Stimulated activated CD4-positive, alpha-beta T cell treated with anti-CD3 and anti-CD28 coated beads, Interleukin-1b, Interleukin-23, amount 100 ng/mL, for 24 hours (primary cell): ENCODE measurements at regions not wholly inside any gene's neighbourhood (a gene's known extent, or its start where the extent isn't known, plus 50 kb on each side); places are given as distances from the start of the nearest gene placed in this dataset.
"Not testable (repeated sequence)": the region's sequence is repeated elsewhere in the genome, so short reads cannot be mapped to it uniquely, and the experiment has no call there.

Source experiments
- DNase-seq, 4 experiments: peaks; one replicate each; pipeline ENCODE4 v3.0.0-alpha.2; 2020; ENCODE audit warnings: low read depth in 4 of 4, low spot score in 1 of 4

GRCh38 chr5:104345222-104346016 is 782.8 kb upstream of the NUDT12 start:
- DNase-seq: no peak

GRCh38 chr5:104344809-104345208 is 782.2 kb upstream of the NUDT12 start:
- DNase-seq: no peak

DNA sequence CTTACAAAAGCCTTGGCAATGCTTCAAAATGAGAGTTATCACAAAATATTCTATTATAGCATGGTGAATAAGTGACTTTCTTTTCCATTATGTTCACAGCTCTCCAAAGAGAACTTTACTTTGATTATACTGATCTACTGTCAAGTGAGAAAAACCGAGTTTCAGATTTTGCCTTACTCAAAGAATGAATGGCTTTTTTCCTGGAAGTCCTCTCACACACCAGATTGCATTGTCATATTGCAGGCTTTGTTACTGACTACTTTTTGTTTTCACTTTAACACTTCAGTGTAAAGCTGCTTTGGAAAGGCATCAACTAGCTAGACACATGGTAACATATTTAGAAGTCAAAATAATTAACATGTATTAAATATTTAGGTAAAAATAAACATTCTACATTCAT is 765.2 kb upstream of the NUDT12 start:
- no peak for DNase-seq

- no peak for DNase-seq
These were observed 764.4 kb upstream of the NUDT12 start for GRCh38 chr5:104326966-104327365.

DNA sequence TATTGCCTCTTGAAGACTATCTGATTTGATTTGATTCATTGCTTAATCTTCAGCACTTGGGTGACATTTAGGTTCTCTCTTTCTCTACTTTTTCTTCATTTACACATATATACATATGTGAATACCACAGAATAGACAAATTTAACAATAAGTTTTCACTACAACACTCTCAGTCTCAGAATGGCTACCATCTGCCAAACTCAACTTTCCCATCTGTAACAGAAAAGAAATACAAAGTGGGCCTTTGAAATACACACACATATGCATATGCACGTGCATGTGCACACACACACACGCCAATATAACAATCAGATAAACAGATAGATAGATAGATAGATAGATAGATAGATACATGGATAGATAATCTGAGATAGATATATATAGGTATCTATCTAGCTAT is 762.8 kb upstream of the NUDT12 start:
- no peak for DNase-seq

DNA sequence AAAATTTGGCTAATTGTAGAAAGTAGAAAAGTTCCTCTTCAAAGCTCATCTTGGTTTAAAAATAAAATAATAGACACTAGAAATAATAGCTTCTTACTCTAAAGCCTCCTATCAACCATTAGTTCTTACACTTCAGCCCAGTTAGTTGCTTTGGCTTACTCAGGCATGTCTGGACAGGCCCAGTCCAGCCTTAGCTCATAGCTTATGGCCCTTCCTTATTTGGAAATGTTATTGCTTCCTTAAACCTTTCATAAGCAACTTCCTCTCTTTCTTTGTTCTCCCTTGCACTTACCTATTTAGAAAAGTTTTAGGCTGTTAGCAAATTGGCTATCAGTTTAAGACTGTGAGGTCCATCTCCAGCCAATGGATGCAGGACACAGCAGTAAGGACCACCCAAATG is 754.1 kb upstream of the NUDT12 start:
- DNase-seq: not testable (repeated sequence)

- DNase-seq: no peak
These were observed 749.9 kb upstream of the NUDT12 start for GRCh38 chr5:104312481-104312880.

DNA sequence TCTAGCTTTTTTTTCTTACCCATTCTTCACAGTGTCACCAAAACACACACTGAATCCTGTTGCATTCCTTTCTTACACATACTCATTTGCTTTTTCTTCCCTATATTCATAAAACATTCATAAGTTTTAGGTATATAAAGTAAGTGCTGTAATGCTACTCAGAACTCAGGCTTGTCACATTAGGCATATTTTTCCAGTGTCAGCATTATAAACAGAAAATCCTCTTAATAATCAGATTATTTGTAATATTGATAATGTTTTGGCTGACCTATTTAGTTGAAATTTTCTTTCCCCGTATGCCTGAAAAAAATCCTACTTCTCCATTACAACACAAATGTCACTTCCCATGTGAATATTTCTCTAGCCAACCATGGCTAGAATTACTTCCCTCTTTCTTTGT is 743.0 kb upstream of the NUDT12 start:
- DNase-seq: no peak

- DNase-seq: no peak
These were observed 737.6 kb upstream of the NUDT12 start for GRCh38 chr5:104299998-104300706.

- no peak for DNase-seq
These were observed 735.9 kb upstream of the NUDT12 start for GRCh38 chr5:104298518-104298917.

GRCh38 chr5:104297076-104297475 is 734.5 kb upstream of the NUDT12 start:
- no peak for DNase-seq

DNA sequence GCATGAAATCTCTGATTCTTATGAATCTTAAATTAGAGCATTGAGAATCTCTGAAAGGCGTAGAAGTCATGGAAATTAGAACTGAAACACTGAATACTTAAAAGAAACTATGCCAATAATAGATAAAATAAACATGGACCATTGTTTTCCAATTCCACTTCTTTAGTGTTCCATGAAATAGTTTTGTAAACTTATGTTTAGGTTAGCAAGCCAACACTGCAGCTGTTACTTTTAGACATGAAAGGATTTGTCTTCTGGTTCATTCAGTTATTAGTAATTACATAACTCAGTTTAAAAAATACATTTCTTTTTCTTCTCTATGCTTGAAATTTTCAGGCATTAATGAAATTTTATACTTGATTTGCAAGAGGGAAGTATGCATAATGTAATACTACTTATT is 733.4 kb upstream of the NUDT12 start:
- no peak for DNase-seq

DNA sequence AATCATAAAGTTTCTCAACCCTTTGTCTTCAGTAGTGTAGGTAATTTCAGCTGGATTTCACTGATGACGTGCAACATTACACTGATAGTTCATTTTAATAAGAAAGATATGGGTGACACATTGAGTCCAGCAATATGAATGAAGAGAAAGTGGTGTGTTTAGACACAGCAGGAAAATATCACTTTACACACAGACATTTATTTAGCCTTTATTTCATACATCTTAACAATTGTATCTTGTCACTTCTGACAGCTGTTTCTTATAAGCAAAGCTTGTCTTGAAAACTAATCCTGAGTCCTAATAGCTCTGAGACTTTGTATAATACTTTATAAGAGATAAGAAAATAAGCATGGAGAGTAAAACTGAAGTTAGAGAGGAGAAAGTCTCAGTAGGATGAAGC is 720.5 kb upstream of the NUDT12 start:
- DNase-seq: no peak

GRCh38 chr5:104273725-104274124 is 711.1 kb upstream of the NUDT12 start:
- no peak for DNase-seq

GRCh38 chr5:104267320-104268015 is 704.9 kb upstream of the NUDT12 start:
- no peak for DNase-seq

- DNase-seq: no peak
These were observed 703.6 kb upstream of the NUDT12 start for GRCh38 chr5:104266161-104266560.

GRCh38 chr5:104265531-104266140 is 703.0 kb upstream of the NUDT12 start:
- no peak for DNase-seq

GRCh38 chr5:104247260-104247659 is 684.7 kb upstream of the NUDT12 start:
- no peak for DNase-seq

GRCh38 chr5:104241046-104241445 is 678.5 kb upstream of the NUDT12 start:
- DNase-seq: no peak

- no peak for DNase-seq
These were observed 675.0 kb upstream of the NUDT12 start for GRCh38 chr5:104237586-104237985.

GRCh38 chr5:104223885-104224773 is 661.5 kb upstream of the NUDT12 start:
- no peak for DNase-seq
